ENCODE measurements at regions not wholly inside any gene's neighbourhood (a gene's known extent, or its start where the extent isn't known, plus 50 kb on each side); places are given as distances from the start of the nearest gene placed in this dataset.

DNA sequence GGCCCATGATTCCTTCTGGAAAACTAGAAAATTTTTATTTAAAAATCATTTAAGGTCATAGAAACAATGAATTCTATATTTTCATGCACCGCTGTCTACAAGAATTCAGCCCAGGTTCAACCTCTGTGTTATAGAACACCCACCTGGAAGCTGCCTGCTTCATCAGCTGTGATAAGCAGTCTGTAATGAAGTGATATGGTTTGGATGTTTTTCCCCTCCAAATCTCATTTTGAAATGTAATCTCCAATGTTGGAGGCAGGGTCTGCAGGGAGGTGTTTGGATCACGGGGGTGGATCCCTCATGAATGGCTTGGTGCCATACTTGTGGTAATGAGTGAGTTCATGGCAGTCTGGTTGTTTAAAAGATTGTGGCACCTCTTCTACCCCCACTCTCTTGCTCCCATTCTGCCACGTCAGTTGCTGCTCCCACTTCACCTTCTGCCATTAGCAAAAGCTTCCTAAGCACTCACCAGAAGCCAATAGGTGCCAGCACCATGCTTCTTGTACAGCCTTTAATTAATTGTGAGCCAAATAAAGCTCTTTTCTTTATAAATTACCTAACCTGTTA, 55.6 kb downstream of the MRPL32 start:
- no peak for DNase-seq

DNA sequence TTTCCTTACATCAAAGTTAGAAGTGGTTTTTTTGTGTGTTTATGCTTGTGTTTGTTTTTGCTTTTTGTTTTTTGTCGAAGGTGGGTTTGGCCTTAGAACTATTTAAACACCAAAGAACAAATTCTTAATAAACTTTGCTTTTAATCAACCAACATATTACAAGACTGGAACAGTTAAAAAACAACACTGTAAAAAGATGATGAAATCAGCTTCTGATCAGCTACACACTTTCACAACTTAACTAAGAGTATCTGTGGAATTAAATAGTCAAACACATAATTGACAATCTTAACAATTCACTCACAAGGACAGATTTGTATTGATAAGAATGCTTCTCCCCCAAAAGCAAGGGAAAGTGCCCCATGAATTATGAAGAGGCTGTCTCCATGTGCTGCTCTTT, 58.8 kb downstream of the MRPL32 start:
- no peak for DNase-seq

DNA sequence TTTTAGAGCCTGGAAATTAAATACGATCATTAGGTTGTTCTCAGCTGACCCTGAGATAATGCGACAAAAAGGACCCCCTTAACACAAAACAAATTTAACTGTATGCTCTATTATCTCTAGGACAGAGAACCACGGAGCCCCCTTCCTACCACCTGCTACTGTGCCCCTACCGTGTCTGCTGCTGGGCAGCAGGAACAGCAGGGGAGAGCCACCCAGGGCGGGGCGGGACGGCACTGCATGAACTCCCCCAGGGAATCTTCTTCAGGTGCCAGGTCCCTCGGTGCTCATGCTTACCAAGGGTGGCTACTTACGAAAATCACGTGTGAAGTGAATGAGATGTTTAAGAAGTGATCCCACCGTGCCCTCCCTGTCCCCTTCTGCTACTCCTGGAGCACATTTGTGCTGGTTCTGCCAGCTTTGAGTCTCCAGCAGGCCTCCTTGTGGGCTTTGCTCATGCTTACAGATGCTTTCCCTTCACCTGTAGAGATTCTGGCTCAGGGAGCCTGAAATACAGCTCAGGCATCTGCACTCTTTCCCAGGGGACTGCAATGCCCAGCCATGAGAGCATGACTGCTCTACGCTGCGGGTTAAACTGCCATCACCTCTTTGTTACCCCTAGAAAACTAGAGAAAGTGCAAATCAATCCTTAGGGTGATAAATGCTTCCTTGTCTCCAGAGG, 59.9 kb downstream of the MRPL32 start:
- DNase-seq: no peak

DNA sequence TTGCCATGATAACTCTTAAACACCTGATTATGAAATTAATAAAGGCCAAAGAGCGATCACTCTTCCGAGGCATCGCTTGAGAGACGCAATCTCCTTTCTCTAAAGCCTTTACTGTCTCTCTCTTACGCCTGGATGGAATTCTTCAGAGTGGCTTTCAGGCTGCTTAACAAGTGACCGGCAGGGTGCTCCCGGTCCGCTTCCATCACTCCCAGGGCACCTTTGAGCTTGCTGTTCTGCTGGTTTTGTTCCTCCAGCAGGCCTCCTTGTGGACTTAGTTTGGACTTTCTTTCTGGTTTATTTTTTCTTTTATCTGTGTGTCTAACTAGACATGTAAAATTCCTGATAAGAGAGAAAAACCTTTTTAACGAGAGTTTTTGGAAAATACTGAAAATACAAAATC, 60.9 kb downstream of the MRPL32 start:
- DNase-seq: no peak

DNA sequence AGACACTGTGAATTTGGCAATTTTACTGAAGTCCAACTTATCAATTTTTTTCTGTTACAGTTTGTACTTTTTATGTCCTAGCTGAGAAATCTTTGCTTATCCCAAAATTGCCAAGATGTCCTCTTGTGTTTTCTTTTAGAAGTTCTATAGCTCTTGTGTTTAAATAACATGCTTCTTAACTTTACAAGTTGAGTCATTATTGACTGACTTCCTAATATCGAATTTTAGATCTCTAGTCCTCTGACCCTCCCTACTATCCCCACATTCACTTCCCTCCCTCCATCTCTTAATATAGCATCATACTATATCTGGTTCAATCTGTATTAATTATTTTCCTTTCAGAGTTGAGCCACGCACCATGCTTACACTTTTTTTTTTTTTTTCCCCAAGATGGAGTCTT, 61.9 kb downstream of the MRPL32 start:
- no peak for DNase-seq

- no peak for DNase-seq
Observed at GRCh38 chr7:42997611-42998010, 65.4 kb downstream of the MRPL32 start.

- no peak for DNase-seq
Observed at GRCh38 chr7:43004082-43004481, 71.9 kb downstream of the MRPL32 start.

- no peak for DNase-seq
Observed at GRCh38 chr7:43006008-43006407, 73.8 kb downstream of the MRPL32 start.

GRCh38 chr7:43010061-43010460, 77.9 kb downstream of the MRPL32 start:
- no peak for DNase-seq

- no peak for DNase-seq
Observed at GRCh38 chr7:43011879-43012278, 79.7 kb downstream of the MRPL32 start.

DNA sequence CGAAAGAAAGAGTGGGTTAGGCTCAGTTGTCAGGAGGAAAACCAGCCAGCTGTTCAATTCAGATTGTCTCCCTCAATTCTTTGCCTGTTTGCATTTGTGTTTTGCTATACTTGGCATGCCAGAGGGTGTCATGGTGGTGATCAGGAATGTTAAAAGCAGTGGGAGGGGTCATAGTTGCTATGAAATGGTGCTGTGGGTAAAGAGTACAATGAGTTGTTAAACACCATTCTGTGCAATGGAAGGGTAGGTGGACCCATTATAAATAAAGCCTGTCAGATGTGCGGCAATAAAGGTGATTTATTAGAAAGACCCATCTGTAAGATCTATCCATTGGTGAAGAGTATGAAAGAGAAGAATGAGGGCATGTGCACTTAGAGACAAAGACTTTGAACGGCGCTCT, 82.2 kb downstream of the MRPL32 start:
- no peak for DNase-seq

- no peak for DNase-seq
Observed at GRCh38 chr7:43015301-43015700, 83.1 kb downstream of the MRPL32 start.

DNA sequence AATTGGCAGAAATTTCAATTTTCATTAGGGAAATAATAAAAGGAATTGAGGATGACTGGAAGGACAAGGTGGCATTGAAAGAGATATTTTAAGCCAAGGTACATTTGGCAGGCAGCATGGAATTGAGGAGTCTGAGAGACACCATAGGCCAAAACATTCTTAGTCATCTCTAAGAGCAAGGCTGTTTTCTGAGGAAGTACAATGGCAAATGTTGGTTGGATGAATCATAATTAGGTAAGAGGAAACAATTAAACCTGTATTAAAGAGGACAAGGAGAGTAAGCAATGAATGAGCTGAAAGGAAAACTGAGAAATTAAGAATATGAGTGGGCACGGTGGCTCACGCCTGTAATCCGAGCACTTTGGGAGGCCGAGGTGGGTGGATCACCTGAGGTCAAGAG, 86.3 kb downstream of the MRPL32 start:
- DNase-seq: no peak

- DNase-seq: no peak
Observed at GRCh38 chr7:43021431-43021830, 89.3 kb downstream of the MRPL32 start.

- no peak for DNase-seq
Observed at GRCh38 chr7:43022008-43022407, 89.8 kb downstream of the MRPL32 start.

GRCh38 chr7:43033369-43033768, 79.1 kb upstream of the HECW1 start:
- DNase-seq: no peak

DNA sequence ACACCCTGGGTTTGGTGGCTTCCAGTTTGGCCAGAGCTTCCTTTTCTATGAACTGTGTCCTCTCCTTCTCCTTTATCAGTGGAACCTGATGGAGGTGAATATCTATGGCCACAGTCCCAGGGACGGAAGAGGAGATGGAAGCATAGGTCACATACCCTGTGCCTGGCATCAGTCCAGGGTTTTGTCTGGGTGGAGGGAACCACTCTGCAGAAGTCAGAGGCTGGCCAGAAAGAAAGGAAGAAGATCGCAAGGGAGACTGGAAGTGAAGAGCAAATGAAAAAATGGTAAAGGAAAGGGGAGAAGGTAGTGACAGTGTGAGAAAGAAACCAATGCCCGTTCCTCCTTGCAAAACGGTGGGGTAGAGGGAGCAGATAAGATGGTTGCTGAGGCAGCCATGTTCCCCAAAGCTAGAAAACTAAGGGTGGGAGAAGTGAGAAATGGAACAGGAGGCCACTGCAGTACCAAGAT, 77.9 kb upstream of the HECW1 start:
- no peak for DNase-seq

- DNase-seq: no peak
Observed at GRCh38 chr7:43037531-43037930, 74.9 kb upstream of the HECW1 start.

DNA sequence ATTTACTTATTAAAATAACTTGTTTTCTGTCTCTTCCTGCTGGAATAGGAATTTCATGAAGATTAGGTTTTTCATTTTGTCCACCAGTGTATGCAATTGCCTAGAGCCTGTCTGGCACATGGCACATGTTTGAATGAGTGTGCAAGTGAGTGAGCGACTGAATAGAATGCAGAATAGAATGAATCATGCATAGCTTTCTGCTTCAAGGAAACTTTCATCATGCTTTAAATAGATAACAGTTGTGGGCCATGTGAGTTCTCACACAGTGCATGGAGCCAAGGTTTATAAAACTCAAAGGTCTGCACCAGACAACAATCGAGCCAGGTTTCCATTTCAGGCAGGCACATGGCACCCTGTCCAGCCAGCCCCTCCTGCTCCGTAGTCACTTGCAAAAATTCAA, 74.2 kb upstream of the HECW1 start:
- no peak for DNase-seq

DNA sequence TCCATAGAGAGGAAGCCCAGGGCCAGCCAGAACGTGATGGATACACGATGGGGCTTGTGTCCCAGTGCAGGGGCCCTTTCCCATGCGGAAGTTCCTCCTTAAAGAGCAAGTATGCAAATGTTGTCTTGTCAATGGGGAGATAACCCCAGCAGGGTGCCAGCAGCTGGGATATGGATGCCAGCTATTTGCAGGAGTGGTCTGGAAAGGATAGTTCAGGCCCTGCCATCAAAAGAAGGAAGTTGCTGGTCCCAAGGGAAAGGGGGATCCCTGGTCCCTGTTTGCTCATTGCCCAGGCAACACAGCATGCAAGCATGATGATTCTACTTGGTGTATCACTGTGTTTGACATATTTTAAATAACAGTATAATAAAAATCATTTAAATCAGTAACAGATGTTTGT, 73.1 kb upstream of the HECW1 start:
- DNase-seq: no peak

DNA sequence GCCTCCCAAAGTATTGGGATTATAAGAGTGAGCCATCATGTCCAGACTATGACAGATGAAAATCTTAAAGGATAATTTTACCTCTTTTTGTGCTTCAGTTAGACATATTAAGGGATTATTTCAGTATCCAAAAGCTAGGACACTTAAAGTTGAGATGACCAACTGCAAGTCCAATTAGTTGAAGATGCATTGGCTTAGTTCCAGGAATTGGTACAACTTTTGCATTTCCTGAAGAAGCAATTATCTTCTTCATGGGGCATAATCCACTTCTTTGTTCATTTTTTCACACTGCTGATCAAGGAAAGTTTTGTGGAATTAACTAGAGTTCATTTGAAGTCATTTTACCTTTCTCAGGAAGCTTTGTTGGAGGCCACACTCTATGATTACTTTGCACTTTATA, 72.0 kb upstream of the HECW1 start:
- no peak for DNase-seq

- DNase-seq: no peak
Observed at GRCh38 chr7:43041105-43041504, 71.3 kb upstream of the HECW1 start.

GRCh38 chr7:43041724-43042123, 70.7 kb upstream of the HECW1 start:
- no peak for DNase-seq

DNA sequence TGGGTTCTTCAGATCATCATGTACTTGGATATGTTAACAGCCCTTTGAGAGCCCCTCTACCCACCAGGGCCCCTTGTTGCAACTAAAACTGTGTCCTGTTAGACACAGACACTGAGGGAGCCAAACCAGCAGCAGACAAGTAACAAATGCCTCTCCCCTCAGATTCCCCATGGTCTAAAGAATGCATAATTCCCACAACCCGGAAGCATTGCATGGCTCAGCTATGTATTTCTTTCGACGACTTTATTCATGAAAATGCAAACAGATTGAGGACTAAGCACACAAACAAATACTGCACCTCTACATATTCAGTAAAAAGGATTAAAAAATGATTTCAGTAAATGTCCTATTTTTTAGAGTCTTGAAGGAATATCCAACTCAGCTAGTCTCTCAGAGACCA, 70.1 kb upstream of the HECW1 start:
- DNase-seq: no peak
